ENCODE measurements at regions not wholly inside any gene's neighbourhood (a gene's known extent, or its start where the extent isn't known, plus 50 kb on each side); places are given as distances from the start of the nearest gene placed in this dataset.

- Histone ChIP-seq H3K9me3 (ENCODE audit: control insufficient read depth, low read length) (no peaks in the 10 kb centered on the region), H3K27me3 (ENCODE audit: control insufficient read depth, insufficient read depth, low read length) (no peaks in the 10 kb centered on the region), H3K4me2 (ENCODE audit: low read length) (no peak overlapping the region), H3K27ac (no peak overlapping the region), H3K36me3 (ENCODE audit: control insufficient read depth, insufficient read depth, low read length) (no peaks in the 10 kb centered on the region), H3K9ac (no peak overlapping the region), H3K4me1 (peaks cover 16% of the 10 kb centered on the region), H3K79me2 (peaks cover 17% of the 10 kb centered on the region), H2AFZ (no peak overlapping the region), H3K4me3 (ENCODE audit: low read depth, low read length) (no peak overlapping the region)
- TF ChIP-seq CTCF (IDR thresholded peaks at IDR 0.05), result no peak
Measured at GRCh38 chr14:89614009-89614691, 197.1 kb upstream of the FOXN3 start.

GRCh38 chr14:89613260-89614008 is 196.4 kb upstream of the FOXN3 start:
- no peak overlapping the region for H3K4me3 ChIP-seq (ENCODE audit: low read depth, low read length)
- H3K4me1 ChIP-seq, result peaks cover 16% of the 10 kb centered on the region
- TF ChIP-seq CTCF (IDR thresholded peaks at IDR 0.05), result no peak
- no peaks in the 10 kb centered on the region for H3K27me3 ChIP-seq (ENCODE audit: control insufficient read depth, insufficient read depth, low read length)
- no peaks in the 10 kb centered on the region for H3K9me3 ChIP-seq (ENCODE audit: control insufficient read depth, low read length)
- no peaks in the 10 kb centered on the region for H3K36me3 ChIP-seq (ENCODE audit: control insufficient read depth, insufficient read depth, low read length)
- peaks cover 21% of the 10 kb centered on the region for H3K79me2 ChIP-seq
- no peak overlapping the region for H3K4me2 ChIP-seq (ENCODE audit: low read length)
- no peak overlapping the region for H2AFZ ChIP-seq
- H3K27ac ChIP-seq, result no peak overlapping the region
- H3K9ac ChIP-seq, result no peak overlapping the region

- H3K9me3 ChIP-seq (ENCODE audit: control insufficient read depth, low read length), result no peaks in the 10 kb centered on the region
- TF ChIP-seq CTCF (IDR thresholded peaks at IDR 0.05), result no peak
- no peaks in the 10 kb centered on the region for H3K36me3 ChIP-seq (ENCODE audit: control insufficient read depth, insufficient read depth, low read length)
- H3K27me3 ChIP-seq (ENCODE audit: control insufficient read depth, insufficient read depth, low read length), result no peaks in the 10 kb centered on the region
- no peak overlapping the region for H3K9ac ChIP-seq
- H3K4me2 ChIP-seq (ENCODE audit: low read length), result no peak overlapping the region
- no peak overlapping the region for H2AFZ ChIP-seq
- H3K79me2 ChIP-seq, result peaks cover 22% of the 10 kb centered on the region
- H3K4me1 ChIP-seq, result peaks cover 12% of the 10 kb centered on the region
- H3K4me3 ChIP-seq (ENCODE audit: low read depth, low read length), result no peak overlapping the region
- H3K27ac ChIP-seq, result no peak overlapping the region
Measured at GRCh38 chr14:89609500-89610100, 192.6 kb upstream of the FOXN3 start.

GRCh38 chr14:89607453-89607852 is 190.4 kb upstream of the FOXN3 start:
- Histone ChIP-seq H3K9ac (no peak overlapping the region), H3K9me3 (ENCODE audit: control insufficient read depth, low read length) (no peaks in the 10 kb centered on the region), H2AFZ (no peak overlapping the region), H3K4me3 (ENCODE audit: low read depth, low read length) (no peak overlapping the region), H3K27me3 (ENCODE audit: control insufficient read depth, insufficient read depth, low read length) (no peaks in the 10 kb centered on the region), H3K4me2 (ENCODE audit: low read length) (no peak overlapping the region), H3K36me3 (ENCODE audit: control insufficient read depth, insufficient read depth, low read length) (no peaks in the 10 kb centered on the region), H3K79me2 (peaks cover 17% of the 10 kb centered on the region), H3K4me1 (peaks cover 12% of the 10 kb centered on the region), H3K27ac (no peak overlapping the region)
- TF ChIP-seq CTCF (IDR thresholded peaks at IDR 0.05), result no peak
